IMR-90 (cell line): ENCODE measurements at regions not wholly inside any gene's neighbourhood (a gene's known extent, or its start where the extent isn't known, plus 50 kb on each side); places are given as distances from the start of the nearest gene placed in this dataset.

ENCODE experiments used
- ATAC-seq: fragments of 200-7000 bp; cut with Tn5 transposase; 2 replicates; pipeline ENCODE4 v1.9.1; 2020; ENCODE audit warnings: low read depth, mild to moderate bottlenecking, moderate library complexity
- BruUV-seq: library from RNA; stranded (reverse); fragments of 400-500 nt; replicated peaks from 2 replicates; lab custom pipeline; 2021; lab: Mats Ljungman, UMichigan
- CTCF ChIA-PET: fragments of 300-600 bp; formaldehyde crosslinking; extraction: SDS; loops from one replicate; lab custom pipeline; 2021; ENCODE audit warnings: antibody characterized with exemption; lab: Yijun Ruan, JAX
- POLR2A ChIA-PET: fragments of 300-600 bp; sonication (Branson Sonifier 250); formaldehyde crosslinking; loops from one replicate; lab custom pipeline; 2022; ENCODE audit warnings: antibody characterized with exemption; ENCODE audit not compliant: unreplicated experiment; lab: Charles Lee
- DNase-seq: peaks from one replicate; pipeline ENCODE4 v3.0.0; 2013
- H2AFZ ChIP-seq: replicated peaks from 2 replicates; pipeline ENCODE3; 2013; ENCODE audit warnings: low read length, mild to moderate bottlenecking; ENCODE audit not compliant: poor library complexity
- H2AK5ac ChIP-seq: 2 replicates; pipeline ENCODE4 v1.6.1; 2013; ENCODE audit warnings: low read depth, low read length, inconsistent platforms
- H2AK9ac ChIP-seq: replicated peaks from 2 replicates; pipeline ENCODE3; 2013; ENCODE audit warnings: mild to moderate bottlenecking, low read depth, low read length, moderate library complexity; ENCODE audit not compliant: poor library complexity
- H2BK120ac ChIP-seq: 2 replicates; pipeline ENCODE4 v1.6.1; 2013; ENCODE audit warnings: low read depth, low read length, inconsistent platforms
- H2BK15ac ChIP-seq: 3 replicates; pipeline ENCODE4 v1.6.1; 2013; ENCODE audit warnings: low read depth, low read length, inconsistent platforms
- H2BK20ac ChIP-seq: 2 replicates; pipeline ENCODE4 v1.6.1; 2013; ENCODE audit warnings: low read depth, mild to moderate bottlenecking, inconsistent platforms, low read length, moderate library complexity
- H2BK5ac ChIP-seq: 2 replicates; pipeline ENCODE4 v1.6.1; 2013; ENCODE audit warnings: mild to moderate bottlenecking, low read depth, low read length, inconsistent platforms; ENCODE audit not compliant: poor library complexity, severe bottlenecking
- H3K14ac ChIP-seq: replicated peaks from 2 replicates; pipeline ENCODE4 v1.6.1; 2013; ENCODE audit warnings: low read depth, low read length, inconsistent platforms
- H3K18ac ChIP-seq: 2 replicates; pipeline ENCODE4 v1.6.1; 2013; ENCODE audit warnings: low read depth, low read length, control low read depth
- H3K23ac ChIP-seq: 2 replicates; pipeline ENCODE4 v1.6.1; 2013; ENCODE audit warnings: low read depth, low read length, inconsistent platforms
- H3K27ac ChIP-seq: 2 replicates; pipeline ENCODE4 v1.5.1; 2013; ENCODE audit warnings: mild to moderate bottlenecking, control low read depth, low read length; ENCODE audit not compliant: insufficient read depth
- H3K27me3 ChIP-seq: 2 replicates; pipeline ENCODE4 v1.6.1; 2013; ENCODE audit warnings: low read length; ENCODE audit not compliant: control insufficient read depth, insufficient read depth
- H3K36me3 ChIP-seq: 2 replicates; pipeline ENCODE4 v1.6.1; 2013; ENCODE audit warnings: low read length, mixed read lengths; ENCODE audit not compliant: control insufficient read depth, insufficient read depth
- H3K4ac ChIP-seq: 2 replicates; pipeline ENCODE4 v1.6.1; 2013; ENCODE audit warnings: low read depth, low read length, inconsistent platforms
- H3K4me1 ChIP-seq: 2 replicates; pipeline ENCODE4 v1.6.1; 2013; ENCODE audit warnings: low read length, mixed read lengths; ENCODE audit not compliant: control insufficient read depth, insufficient read depth
- H3K4me2 ChIP-seq: 2 replicates; pipeline ENCODE4 v1.6.1; 2013; ENCODE audit warnings: low read depth, mild to moderate bottlenecking, control low read depth, low read length, moderate library complexity
- H3K4me3 ChIP-seq: 2 replicates; pipeline ENCODE4 v1.5.1; 2013; ENCODE audit warnings: low read depth, mild to moderate bottlenecking, control low read depth, low read length, moderate library complexity; ENCODE audit not compliant: insufficient read depth
- H3K56ac ChIP-seq: 2 replicates; pipeline ENCODE4 v1.6.1; 2013; ENCODE audit warnings: low read length, inconsistent platforms; ENCODE audit not compliant: insufficient read depth; ENCODE audit errors: extremely low read depth
- H3K79me1 ChIP-seq, 2 experiments: 2 replicates each; pipeline ENCODE4 v1.6.1; 2013; ENCODE audit warnings: low read length in 2 of 2, inconsistent platforms in 1 of 2, low read depth in 1 of 2
- H3K9ac ChIP-seq: 2 replicates; pipeline ENCODE4 v1.6.1; 2013; ENCODE audit warnings: low read depth, low read length, control low read depth
- H3K9me1 ChIP-seq: 2 replicates; pipeline ENCODE4 v1.6.1; 2013; ENCODE audit warnings: low read length, inconsistent platforms; ENCODE audit not compliant: insufficient read depth
- H3K9me3 ChIP-seq: 2 replicates; pipeline ENCODE4 v1.6.1; 2013; ENCODE audit warnings: low read length; ENCODE audit not compliant: control insufficient read depth, insufficient read depth
- H4K20me1 ChIP-seq: 2 replicates; pipeline ENCODE4 v1.6.1; 2013; ENCODE audit warnings: low read length, inconsistent platforms; ENCODE audit not compliant: insufficient read depth
- H4K5ac ChIP-seq: 2 replicates; pipeline ENCODE4 v1.6.1; 2013; ENCODE audit warnings: mild to moderate bottlenecking, low read depth, low read length, control low read depth
- H4K8ac ChIP-seq, 2 experiments: 2 replicates each; pipeline ENCODE4 v1.6.1; 2013; ENCODE audit warnings: low read depth in 2 of 2, low read length in 2 of 2, control low read depth in 1 of 2, inconsistent platforms in 1 of 2
- H4K91ac ChIP-seq: 2 replicates; pipeline ENCODE4 v1.6.1; 2013; ENCODE audit warnings: low read depth, low read length, inconsistent platforms; ENCODE audit not compliant: insufficient read depth
- CEBPB ChIP-seq: IDR thresholded peaks from 2 replicates; pipeline ENCODE4 v1.6.1; 2012; ENCODE audit warnings: low read depth, low read length, improper control_type of control experiment
- CHD1 ChIP-seq: IDR thresholded peaks from 2 replicates; pipeline ENCODE4 v1.6.1; 2012; ENCODE audit warnings: low read depth, low read length, improper control_type of control experiment
- FOS ChIP-seq: fragments of 150-350 bp; IDR thresholded peaks from 2 replicates; pipeline ENCODE4 v1.6.1; 2016; ENCODE audit warnings: low read depth, low read length
- MXI1 ChIP-seq: IDR thresholded peaks from 2 replicates; pipeline ENCODE4 v1.6.1; 2012; ENCODE audit warnings: low read depth, mild to moderate bottlenecking, low read length, moderate library complexity, borderline replicate concordance
- NFE2L2 ChIP-seq: fragments of 150-350 bp; IDR thresholded peaks from 2 replicates; pipeline ENCODE4 v1.6.1; 2016; ENCODE audit warnings: low read depth, mild to moderate bottlenecking, low read length
- POLR2A ChIP-seq: IDR thresholded peaks from 2 replicates; pipeline ENCODE4 v1.6.1; 2012; ENCODE audit warnings: mild to moderate bottlenecking, low read depth, low read length
- RCOR1 ChIP-seq: IDR thresholded peaks from 2 replicates; pipeline ENCODE4 v1.6.1; 2012; ENCODE audit warnings: mild to moderate bottlenecking, low read length, improper control_type of control experiment; ENCODE audit not compliant: insufficient replicate concordance
- SMC3 ChIP-seq: fragments of 150-350 bp; IDR thresholded peaks from 2 replicates; pipeline ENCODE4 v1.6.1; 2016; ENCODE audit warnings: low read depth, mild to moderate bottlenecking, antibody characterized with exemption, low read length, moderate library complexity
- WGBS, 2 experiments: methylation state at CpG; one replicate each; pipeline versions ENCODE4 v1.1.5 to v1.1.7; 2013; ENCODE audit warnings: missing lambda C conversion rate in 2 of 2; ENCODE audit not compliant: insufficient read length in 1 of 2; ENCODE audit errors: extremely low coverage in 2 of 2; 5-methylcytosine and 5-hydroxymethylcytosine counted together
- dilution Hi-C: fragments of 300-500 bp; cut with HindIII; formaldehyde crosslinking; loops from one replicate; pipeline ENCODE4 v1.14.3; 2018; ENCODE audit warnings: low sequenced_read_pairs; ENCODE audit not compliant: unreplicated experiment
- in situ Hi-C: fragments of 300-500 bp; cut with MboI; formaldehyde crosslinking; loops from 3 replicates; pipeline ENCODE4 v1.14.3; 2019; ENCODE audit warnings: low sequenced_read_pairs, inconsistent platforms, mixed read lengths
- intact Hi-C: fragments of 100-400 bp; cut with micrococcal nuclease; formaldehyde crosslinking; loops from 2 replicates; pipeline ENCODE4 v1.10.0; 2022
- TF ChIP-seq, protein P1 (sequence below): fragments of 150-350 bp; IDR thresholded peaks from 2 replicates; pipeline ENCODE4 v1.6.1; 2017; ENCODE audit warnings: mild to moderate bottlenecking, antibody characterized with exemption, low read length, low read depth
- TF ChIP-seq, protein P2 (sequence below): conservative IDR thresholded peaks from 2 replicates; pipeline ENCODE4 v1.5.1; 2012; ENCODE audit warnings: mild to moderate bottlenecking, low read depth, low read length, improper control_type of control experiment

DNA sequence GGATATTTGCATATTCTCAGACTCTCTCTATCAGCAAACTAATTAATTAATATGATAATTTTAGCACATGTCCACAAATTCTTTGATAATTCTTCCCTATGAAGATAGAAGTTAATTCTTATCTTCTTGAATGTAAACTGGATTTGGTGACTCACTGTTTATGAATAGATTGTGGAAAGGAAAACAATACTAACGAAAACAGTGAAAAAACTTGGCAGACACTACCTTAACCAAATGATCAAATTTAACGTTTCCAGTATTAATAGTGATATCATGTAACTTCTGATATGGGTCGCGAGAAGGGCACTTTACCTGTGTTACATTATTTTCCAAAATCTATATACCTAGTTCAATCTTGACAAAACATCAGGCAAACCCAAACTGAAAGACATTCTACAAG lies 401.0 kb downstream of the SI start:
- in situ Hi-C loops: no loop called here

More for the DNA sequence above, 401.0 kb downstream of the SI start:
- Histone ChIP-seq H3K14ac (no peak overlapping the region), H4K20me1 (no peaks in the 10 kb centered on the region), H3K4me2 (no peak overlapping the region), H3K9me3 (peaks cover 2% of the 10 kb centered on the region; the same call in 1 of the 2 replicates), H2AK5ac (no peak overlapping the region), H2BK5ac (no peak overlapping the region), H3K23ac (no peak overlapping the region), H2BK15ac (no peak overlapping the region), H3K27ac (no peak overlapping the region), H3K9me1 (no peaks in the 10 kb centered on the region), H3K18ac (no peak overlapping the region), H2BK120ac (no peak overlapping the region), H4K5ac (no peak overlapping the region), H3K56ac (no peak overlapping the region), H4K8ac (no peak overlapping the region), H3K79me1 (no peaks in the 10 kb centered on the region), H3K4ac (no peak overlapping the region), H2BK20ac (no peak overlapping the region), H4K91ac (no peak overlapping the region), H2AK9ac (no peak overlapping the region), H3K4me3 (no peak overlapping the region), H3K4me1 (no peaks in the 10 kb centered on the region), H3K9ac (no peak overlapping the region), H3K27me3 (no peaks in the 10 kb centered on the region), H3K36me3 (no peaks in the 10 kb centered on the region), H2AFZ (no peak overlapping the region)
- no CpG with 5 or more reads among the region's 4 CpGs for WGBS, 2 experiments
- TF ChIP-seq FOS (no peak), CHD1 (no peak), SMC3 (no peak), POLR2A (no peak), CEBPB (no peak), MXI1 (no peak), NFE2L2 (no peak), RCOR1 (no peak)
- TF ChIP-seq, protein P1, sequence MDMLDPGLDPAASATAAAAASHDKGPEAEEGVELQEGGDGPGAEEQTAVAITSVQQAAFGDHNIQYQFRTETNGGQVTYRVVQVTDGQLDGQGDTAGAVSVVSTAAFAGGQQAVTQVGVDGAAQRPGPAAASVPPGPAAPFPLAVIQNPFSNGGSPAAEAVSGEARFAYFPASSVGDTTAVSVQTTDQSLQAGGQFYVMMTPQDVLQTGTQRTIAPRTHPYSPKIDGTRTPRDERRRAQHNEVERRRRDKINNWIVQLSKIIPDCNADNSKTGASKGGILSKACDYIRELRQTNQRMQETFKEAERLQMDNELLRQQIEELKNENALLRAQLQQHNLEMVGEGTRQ: no peak
- TF ChIP-seq, protein P2, sequence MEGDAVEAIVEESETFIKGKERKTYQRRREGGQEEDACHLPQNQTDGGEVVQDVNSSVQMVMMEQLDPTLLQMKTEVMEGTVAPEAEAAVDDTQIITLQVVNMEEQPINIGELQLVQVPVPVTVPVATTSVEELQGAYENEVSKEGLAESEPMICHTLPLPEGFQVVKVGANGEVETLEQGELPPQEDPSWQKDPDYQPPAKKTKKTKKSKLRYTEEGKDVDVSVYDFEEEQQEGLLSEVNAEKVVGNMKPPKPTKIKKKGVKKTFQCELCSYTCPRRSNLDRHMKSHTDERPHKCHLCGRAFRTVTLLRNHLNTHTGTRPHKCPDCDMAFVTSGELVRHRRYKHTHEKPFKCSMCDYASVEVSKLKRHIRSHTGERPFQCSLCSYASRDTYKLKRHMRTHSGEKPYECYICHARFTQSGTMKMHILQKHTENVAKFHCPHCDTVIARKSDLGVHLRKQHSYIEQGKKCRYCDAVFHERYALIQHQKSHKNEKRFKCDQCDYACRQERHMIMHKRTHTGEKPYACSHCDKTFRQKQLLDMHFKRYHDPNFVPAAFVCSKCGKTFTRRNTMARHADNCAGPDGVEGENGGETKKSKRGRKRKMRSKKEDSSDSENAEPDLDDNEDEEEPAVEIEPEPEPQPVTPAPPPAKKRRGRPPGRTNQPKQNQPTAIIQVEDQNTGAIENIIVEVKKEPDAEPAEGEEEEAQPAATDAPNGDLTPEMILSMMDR: no peak
- ATAC-seq: no peak
- intact Hi-C loops (no loop called here), dilution Hi-C loops (no loop called here)
- DNase-seq: no peak
- no TSS peak for BruUV-seq
- POLR2A ChIA-PET: no interaction called here
- CTCF ChIA-PET: no interaction called here
